Colon (tissue), 2 donors: ENCODE measurements at regions not wholly inside any gene's neighbourhood (a gene's known extent, or its start where the extent isn't known, plus 50 kb on each side); places are given as distances from the start of the nearest gene placed in this dataset.

Source experiments
- FAIRE-seq: peaks from 2 replicates; lab custom pipeline; 2012; peaks lifted over from hg19 to GRCh38; lab: Jason Lieb, UNC
- donor health status: control.
- donor health status: control.

- no peak for FAIRE-seq
Measured at GRCh38 chr15:81987628-81988027, 58.2 kb downstream of the MEX3B start.

DNA sequence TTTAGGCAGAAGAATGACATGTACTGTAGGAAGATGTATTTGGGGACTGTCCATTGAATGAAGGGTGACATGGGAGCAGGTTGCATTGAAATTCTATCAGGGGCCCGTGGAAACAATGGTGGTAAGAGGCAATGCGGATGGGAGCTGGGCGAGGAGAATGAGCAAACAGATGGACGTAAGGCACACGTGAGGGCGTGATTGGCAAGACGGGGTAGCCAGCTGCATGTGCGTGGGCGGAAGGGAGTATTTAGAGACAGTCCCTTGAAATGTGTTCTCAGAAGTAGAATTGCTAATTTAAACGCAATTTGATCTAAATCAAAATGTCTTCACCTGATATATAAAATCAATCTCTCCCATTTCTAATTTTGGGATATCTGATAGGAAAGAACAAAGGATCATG is 62.3 kb downstream of the MEX3B start:
- FAIRE-seq, result no peak

- FAIRE-seq, result no peak
Measured at GRCh38 chr15:81982808-81983207, 63.0 kb downstream of the MEX3B start.

GRCh38 chr15:81981908-81982307 is 63.9 kb downstream of the MEX3B start:
- no peak for FAIRE-seq

DNA sequence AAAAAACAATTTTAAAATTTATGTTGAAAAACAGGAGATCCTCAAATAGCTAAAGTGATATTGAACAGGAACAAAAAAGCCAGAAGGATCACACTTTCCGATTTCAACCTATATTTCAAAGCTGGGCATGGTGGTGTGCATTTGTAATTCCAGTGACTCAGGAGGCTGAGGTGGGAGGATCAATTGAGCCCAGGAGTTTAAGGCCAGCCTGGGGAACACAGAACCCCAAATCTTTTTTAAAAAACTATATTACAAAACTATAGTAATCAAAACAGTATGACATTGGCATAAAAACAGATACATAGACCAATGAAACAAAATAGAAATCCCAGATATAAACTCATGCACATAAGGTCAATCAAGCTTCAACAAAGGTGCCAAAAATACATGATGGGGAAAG is 68.4 kb downstream of the MEX3B start:
- no peak for FAIRE-seq

- FAIRE-seq, result no peak
Measured at GRCh38 chr15:81968691-81969090, 77.1 kb downstream of the MEX3B start.

DNA sequence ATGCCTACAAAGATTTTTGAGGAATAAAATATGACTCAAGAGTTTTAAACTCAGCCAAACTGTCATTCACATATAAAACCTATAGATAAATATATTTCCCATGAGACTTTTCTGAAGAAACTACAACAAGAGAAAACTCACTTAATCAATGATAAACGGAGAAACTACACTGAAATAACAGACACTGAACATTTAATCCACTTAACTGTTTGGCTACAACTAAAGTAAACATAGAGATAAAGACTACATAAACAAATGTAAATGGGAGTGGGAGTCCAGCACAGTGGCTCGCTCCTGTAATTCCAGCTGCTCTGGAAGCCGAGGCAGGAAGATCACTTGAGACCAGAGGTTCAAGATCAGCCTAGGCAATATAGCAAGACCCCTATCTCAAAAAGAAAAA is 79.2 kb downstream of the MEX3B start:
- no peak for FAIRE-seq

DNA sequence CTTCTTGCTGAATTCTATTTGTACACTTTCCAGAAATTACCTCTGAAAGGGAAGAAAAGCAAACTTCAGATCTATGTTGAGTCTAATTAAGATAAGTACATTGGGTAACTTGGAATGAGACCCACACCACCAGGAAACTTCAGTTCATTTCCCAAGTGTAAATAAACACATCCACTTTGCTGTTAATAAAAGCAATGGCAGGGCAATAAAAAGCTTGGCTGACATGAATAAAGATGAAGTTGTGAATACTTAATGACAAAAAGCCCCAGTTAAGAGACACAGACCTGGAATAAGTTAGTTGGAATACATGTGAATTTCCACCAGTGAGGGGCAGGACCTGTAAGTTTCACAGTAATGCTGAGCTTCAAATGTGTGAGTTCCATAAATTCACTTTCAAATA is 83.3 kb downstream of the MEX3B start:
- no peak for FAIRE-seq

- no peak for FAIRE-seq
Measured at GRCh38 chr15:81959196-81959595, 86.6 kb downstream of the MEX3B start.

- no peak for FAIRE-seq
Measured at GRCh38 chr15:81957698-81958097, 88.1 kb downstream of the MEX3B start.

DNA sequence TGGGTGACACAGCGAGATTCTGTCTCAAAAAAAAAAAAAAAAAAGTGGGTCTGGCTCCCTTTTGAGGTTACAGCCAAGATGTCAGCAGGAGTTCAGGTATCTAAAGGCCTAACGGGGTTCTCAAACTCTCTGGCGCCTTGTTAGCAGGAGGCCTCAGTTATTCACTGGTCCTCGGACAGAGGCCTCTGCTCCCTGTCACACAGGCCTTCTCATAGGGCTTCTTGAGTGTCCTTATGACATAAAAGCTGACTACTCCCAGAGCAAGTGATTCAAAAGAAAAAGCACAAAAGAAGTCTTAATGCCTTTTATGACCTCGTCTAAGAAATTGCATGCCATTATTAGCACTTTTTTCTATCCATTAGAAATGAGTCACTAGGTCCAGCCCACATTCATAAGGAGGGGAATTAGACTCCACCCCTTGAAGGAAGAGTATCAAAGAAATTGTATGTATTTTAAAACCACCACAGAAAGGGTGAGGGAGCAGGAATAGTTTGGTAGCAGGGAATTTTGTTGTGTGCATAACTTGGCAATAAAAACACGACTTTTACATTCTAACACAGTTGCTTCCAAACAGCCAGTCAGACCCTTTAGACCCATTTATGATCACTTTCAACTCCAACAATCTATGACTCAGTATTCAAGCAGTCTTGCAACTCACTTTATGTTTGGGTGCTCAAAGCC is 90.3 kb downstream of the MEX3B start:
- FAIRE-seq, result no peak

- no peak for FAIRE-seq
Measured at GRCh38 chr15:81954158-81954783, 91.5 kb downstream of the MEX3B start.

DNA sequence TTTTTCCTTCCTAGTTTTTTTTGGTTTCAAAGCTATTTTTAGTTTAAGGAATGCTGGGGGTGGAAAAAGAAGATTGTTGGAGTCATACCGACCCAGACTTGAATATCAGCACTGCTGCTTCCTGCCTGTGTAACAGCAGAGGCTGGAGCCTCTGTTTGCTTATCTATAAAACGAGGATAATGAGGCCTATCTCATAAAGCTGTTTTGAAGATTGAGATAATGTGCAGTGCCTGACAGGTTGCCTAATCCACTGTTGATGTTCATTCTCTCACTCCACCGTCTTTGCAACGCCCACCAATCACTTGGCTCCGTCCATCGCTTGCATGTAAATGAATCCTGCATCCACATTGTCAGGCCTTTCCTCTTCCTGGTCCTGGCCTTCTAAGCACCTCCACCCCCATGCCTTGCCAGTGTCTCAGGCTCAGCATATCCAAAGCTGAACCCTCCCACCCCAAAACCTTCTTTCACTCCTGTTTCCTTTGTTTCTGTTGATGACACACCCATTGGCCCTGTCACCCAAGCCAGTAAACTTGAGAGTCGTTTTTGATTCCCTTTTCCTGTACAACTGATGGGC is 94.9 kb downstream of the MEX3B start:
- no peak for FAIRE-seq

DNA sequence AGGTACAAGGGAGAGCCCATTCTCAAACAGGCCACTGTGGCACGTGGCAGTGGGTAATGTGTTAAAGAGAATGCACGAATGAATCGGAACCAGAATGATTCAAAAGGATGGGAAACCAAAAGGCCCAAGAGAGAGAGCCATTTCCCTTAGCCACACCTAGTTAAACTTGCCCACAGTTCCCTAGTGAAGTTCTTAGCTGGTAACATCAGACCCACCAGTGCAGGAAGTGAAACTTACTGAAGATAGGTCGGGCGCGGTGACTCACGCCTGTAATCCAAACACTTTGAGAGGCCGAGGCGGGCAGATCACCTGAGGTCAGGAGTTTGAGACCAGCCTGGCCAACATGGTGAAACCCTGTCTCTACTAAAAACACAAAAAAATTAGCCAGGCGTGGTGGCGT is 97.1 kb downstream of the MEX3B start:
- FAIRE-seq, result no peak

- no peak for FAIRE-seq
Measured at GRCh38 chr15:81948222-81948621, 97.6 kb downstream of the MEX3B start.

- FAIRE-seq, result no peak
Measured at GRCh38 chr15:81947548-81947947, 98.3 kb downstream of the MEX3B start.

DNA sequence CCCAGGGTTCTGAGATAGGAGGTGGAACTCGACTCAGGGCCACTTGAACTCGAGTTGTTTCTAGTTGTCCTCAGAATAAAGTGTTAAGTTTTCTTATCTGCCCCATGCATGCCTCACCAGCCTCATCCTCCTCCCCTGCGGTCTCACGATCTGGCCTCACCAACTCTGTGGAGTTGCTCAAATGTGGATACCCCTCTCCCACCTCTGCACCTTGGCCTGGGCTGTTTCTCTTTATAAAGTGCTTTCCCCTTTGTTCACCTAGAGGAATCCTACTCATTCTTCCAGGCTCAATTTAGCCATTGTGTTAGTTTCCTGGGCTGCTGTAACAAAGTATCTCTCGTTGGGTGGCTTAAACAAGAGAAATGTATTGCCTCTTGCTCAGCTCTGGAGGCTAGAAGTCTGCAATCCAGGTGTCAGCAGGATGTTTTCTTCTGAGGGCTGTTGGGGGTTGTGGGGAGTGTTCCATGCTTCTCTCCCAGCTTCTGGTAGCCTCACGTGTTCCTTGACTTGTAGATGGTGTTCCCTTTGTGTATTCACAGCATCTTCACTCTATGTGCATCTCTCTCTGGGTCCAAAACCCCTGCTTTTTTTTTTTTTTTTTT is 100.7 kb downstream of the MEX3B start:
- FAIRE-seq, result no peak

DNA sequence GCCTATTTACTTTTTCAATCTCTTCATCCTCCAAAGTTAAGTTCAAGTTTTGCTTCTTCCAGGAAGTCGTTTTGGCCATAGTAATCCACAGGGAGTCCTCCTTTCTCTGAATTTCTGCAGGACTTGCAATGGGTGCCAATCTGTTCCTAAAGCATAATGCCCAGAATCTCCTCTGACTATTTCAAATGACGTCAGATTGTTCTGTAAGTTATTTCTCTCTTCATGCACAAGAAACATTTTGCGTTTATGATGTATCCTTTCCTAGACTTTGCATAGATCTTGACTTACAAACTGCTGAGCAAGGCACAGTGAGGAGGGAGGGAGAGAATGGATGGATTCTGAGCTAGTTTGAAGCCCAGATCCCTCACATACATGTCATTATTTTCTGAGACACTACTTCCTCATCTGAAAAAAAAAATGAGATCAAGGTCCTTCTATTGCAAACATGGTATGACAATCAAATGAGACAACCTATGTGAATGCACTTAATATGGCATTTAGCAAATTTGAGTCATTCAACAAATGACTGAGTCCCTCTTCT is 103.1 kb downstream of the MEX3B start:
- FAIRE-seq, result no peak

GRCh38 chr15:81942157-81942556 is 103.7 kb downstream of the MEX3B start:
- FAIRE-seq, result no peak

DNA sequence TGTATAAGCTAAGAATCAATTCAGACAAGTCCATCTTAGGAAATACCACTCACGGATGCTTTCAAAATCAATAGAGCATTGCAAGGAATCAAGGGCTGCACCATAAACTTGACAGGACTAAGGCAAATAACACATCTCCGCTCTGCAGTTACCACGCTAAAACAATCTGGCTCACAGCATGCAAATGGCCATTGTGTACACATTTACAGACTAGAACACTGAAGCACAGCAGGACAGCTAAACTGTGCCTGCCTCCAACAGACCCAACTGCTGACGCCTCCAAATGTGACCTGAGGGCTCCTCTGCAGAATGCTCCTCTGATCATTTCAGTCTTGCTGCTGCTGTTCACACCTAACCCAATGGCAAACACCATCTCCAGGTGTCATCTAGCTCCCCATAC is 104.3 kb downstream of the MEX3B start:
- FAIRE-seq, result no peak

DNA sequence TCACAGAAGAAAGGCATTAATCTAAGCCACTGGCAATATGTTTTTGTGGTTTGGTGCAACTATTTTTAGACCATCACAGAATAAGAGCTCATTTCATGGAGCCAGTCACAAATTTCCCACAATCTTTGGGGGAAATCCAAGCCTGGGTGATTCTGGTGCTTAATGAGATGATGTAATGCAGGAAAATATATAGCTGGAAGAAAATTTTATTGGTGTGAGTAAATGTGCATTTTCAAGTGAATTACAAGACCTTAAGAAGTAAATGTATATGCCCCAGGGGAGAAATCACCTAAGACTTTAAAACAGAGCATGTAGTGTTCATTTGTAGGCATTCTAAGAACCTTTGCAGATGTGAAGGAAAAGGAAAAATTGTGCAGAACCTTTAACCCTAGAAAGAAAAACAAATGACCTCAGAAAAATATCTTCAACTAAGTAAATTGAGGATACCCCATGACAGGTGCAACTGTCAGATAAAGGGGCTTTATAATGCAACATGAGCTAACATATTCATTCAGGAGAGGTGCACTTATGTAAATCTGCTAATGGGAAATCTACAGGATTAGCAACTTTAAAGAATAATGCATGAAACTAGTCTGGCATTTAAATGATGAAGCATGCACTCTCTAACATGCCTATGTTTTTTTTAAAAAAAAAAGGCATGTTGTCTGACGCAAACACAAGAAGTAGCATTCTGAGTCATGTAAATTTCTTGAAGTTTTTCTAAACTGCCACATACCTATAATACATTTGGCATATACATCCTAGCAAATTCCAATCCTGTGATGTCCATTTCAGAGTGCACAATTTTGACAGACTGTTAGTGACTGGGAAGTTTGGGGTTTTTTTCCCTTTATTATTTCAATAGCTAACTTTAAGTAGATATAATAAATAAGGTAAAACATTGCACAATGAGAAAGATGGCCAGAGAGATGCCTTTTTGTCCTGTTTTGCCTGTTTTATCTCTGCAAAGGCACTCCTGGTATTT is 105.1 kb downstream of the MEX3B start:
- FAIRE-seq, result no peak
